HL-60 (cell line): ENCODE measurements at regions not wholly inside any gene's neighbourhood (a gene's known extent, or its start where the extent isn't known, plus 50 kb on each side); places are given as distances from the start of the nearest gene placed in this dataset.

Experiments used
- CTCF ChIP-seq: IDR thresholded peaks from one replicate; pipeline ENCODE4 v1.5.1; 2011; ENCODE audit warnings: low read length, control low read depth, inconsistent platforms; ENCODE audit not compliant: insufficient read depth
- POLR2AphosphoS5 ChIP-seq: IDR thresholded peaks from 2 replicates; pipeline ENCODE4 v1.6.1; 2012; ENCODE audit warnings: low read depth
- REST ChIP-seq: IDR thresholded peaks from 2 replicates; pipeline ENCODE4 v1.6.1; 2012; ENCODE audit warnings: low read depth; ENCODE audit not compliant: insufficient replicate concordance
- SPI1 ChIP-seq: IDR thresholded peaks from 2 replicates; pipeline ENCODE4 v1.6.1; 2012; ENCODE audit warnings: low read depth, mild to moderate bottlenecking, borderline replicate concordance

DNA sequence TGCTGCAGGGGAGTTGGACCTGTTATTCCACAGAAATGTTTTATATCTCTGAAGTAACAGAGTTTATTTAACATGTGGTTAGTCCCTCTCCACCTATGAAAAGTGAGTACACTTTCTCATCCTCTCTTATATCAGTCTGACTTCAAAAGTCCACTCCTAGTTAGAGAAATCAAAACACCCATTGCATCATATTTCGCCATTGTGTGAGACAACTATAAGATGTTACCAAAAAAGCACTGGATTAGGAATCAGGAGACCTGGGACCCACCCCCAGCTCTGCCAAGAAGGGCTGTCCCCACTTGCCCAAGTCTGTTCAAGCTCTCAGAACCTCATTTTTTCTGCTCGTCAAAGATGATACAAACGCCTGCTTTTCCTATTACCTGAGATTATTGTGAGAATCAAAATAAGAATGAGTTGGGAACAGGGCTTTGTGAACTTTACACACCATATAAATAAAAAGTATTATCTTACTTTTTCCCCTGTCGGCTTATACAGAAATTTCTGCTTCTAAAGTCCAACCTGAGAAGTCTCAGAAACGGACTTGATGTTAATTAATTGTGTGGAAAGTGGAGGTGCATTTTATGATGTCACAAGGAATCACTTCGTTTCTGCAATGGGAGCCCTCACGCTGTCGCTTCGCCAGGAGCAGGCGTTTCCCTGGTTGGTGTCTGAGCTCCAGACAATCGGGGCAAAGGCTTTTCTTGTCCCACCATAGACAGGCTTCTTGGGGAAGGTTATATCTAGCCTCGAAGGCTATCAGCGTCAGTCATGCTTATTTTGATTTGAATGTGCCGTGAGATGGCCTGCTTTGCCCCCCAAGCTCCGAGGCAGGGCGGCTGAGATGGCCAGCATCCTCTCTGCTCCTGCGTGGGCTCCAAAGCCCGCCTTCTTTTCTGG is 89.6 kb upstream of the ZNF516 start:
- TF ChIP-seq CTCF (no peak), POLR2AphosphoS5 (no peak), REST (no peak), SPI1 (no peak)
